ENCODE measurements at regions not wholly inside any gene's neighbourhood (a gene's known extent, or its start where the extent isn't known, plus 50 kb on each side); places are given as distances from the start of the nearest gene placed in this dataset.

GRCh38 chr16:72226136-72226535 lies 54.2 kb upstream of the PMFBP1 start:
- TF ChIP-seq EP300 (conservative IDR thresholded peaks at IDR 0.05; ENCODE audit: poor library complexity, severe bottlenecking), result no peak
- TF ChIP-seq POLR2AphosphoS5 (IDR thresholded peaks at IDR 0.05), result no peak
- TF ChIP-seq CTCF (IDR thresholded peaks at IDR 0.05; ENCODE audit: poor library complexity, severe bottlenecking), result no peak
- no peak for TF ChIP-seq EZH2 (IDR thresholded peaks at IDR 0.05; ENCODE audit: borderline replicate concordance, insufficient read depth, low read length, poor library complexity, severe bottlenecking)
- no peak for TF ChIP-seq RAD21 (conservative IDR thresholded peaks at IDR 0.05)
- no peak for TF ChIP-seq TAF1 (IDR thresholded peaks at IDR 0.05; ENCODE audit: low read depth)
- TF ChIP-seq, protein P1, sequence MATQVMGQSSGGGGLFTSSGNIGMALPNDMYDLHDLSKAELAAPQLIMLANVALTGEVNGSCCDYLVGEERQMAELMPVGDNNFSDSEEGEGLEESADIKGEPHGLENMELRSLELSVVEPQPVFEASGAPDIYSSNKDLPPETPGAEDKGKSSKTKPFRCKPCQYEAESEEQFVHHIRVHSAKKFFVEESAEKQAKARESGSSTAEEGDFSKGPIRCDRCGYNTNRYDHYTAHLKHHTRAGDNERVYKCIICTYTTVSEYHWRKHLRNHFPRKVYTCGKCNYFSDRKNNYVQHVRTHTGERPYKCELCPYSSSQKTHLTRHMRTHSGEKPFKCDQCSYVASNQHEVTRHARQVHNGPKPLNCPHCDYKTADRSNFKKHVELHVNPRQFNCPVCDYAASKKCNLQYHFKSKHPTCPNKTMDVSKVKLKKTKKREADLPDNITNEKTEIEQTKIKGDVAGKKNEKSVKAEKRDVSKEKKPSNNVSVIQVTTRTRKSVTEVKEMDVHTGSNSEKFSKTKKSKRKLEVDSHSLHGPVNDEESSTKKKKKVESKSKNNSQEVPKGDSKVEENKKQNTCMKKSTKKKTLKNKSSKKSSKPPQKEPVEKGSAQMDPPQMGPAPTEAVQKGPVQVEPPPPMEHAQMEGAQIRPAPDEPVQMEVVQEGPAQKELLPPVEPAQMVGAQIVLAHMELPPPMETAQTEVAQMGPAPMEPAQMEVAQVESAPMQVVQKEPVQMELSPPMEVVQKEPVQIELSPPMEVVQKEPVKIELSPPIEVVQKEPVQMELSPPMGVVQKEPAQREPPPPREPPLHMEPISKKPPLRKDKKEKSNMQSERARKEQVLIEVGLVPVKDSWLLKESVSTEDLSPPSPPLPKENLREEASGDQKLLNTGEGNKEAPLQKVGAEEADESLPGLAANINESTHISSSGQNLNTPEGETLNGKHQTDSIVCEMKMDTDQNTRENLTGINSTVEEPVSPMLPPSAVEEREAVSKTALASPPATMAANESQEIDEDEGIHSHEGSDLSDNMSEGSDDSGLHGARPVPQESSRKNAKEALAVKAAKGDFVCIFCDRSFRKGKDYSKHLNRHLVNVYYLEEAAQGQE (IDR thresholded peaks at IDR 0.05; ENCODE audit: borderline replicate concordance), result no peak
- no peak for TF ChIP-seq MXI1 (conservative IDR thresholded peaks at IDR 0.05; ENCODE audit: poor library complexity, severe bottlenecking)
